CD14-positive monocyte (primary cell): ENCODE measurements at regions not wholly inside any gene's neighbourhood (a gene's known extent, or its start where the extent isn't known, plus 50 kb on each side); places are given as distances from the start of the nearest gene placed in this dataset.

Source experiments
- DNase-seq, 3 donors: peaks; one replicate each; pipeline ENCODE4 v3.0.0-alpha.2; 2011 to 2022
- H2AFZ ChIP-seq: 2 replicates; pipeline ENCODE4 v1.6.0; 2012; ENCODE audit warnings: mild to moderate bottlenecking, low read depth, low read length, inconsistent platforms; ENCODE audit not compliant: insufficient read depth, poor library complexity, severe bottlenecking
- H3K27ac ChIP-seq, 2 donors: 1 replicate in 1 of 2; 2 replicates in 1 of 2; pipeline ENCODE4 v1.5.1; 2012 to 2013; ENCODE audit warnings: low read length in 2 of 2, control low read depth in 1 of 2, inconsistent platforms in 1 of 2, low read depth in 1 of 2, mild to moderate bottlenecking in 1 of 2
- H3K27me3 ChIP-seq, 2 donors: one replicate each; pipeline versions ENCODE4 v1.6.0 to v1.6.1; 2011 to 2013; ENCODE audit warnings: low read length in 2 of 2; ENCODE audit not compliant: control insufficient read depth in 2 of 2, insufficient read depth in 2 of 2
- H3K36me3 ChIP-seq, 2 donors: replicated peaks in 1 of 2; 1 replicate in 1 of 2; 2 replicates in 1 of 2; pipeline versions ENCODE4 v1.5.1 to v1.6.1; 2012 to 2013; ENCODE audit warnings: low read length in 2 of 2, control low read depth in 1 of 2, inconsistent platforms in 1 of 2, mild to moderate bottlenecking in 1 of 2; ENCODE audit not compliant: insufficient read depth in 2 of 2, control insufficient read depth in 1 of 2
- H3K4me1 ChIP-seq, 2 donors: 1 replicate in 1 of 2; 2 replicates in 1 of 2; pipeline versions ENCODE4 v1.5.1 to v1.6.1; 2012 to 2013; ENCODE audit warnings: low read length in 2 of 2, control low read depth in 1 of 2, inconsistent platforms in 1 of 2, mild to moderate bottlenecking in 1 of 2, moderate library complexity in 1 of 2; ENCODE audit not compliant: insufficient read depth in 2 of 2, control insufficient read depth in 1 of 2
- H3K4me2 ChIP-seq: replicated peaks from 2 replicates; pipeline ENCODE3; 2012; ENCODE audit warnings: low read length, moderate library complexity, mild to moderate bottlenecking; ENCODE audit not compliant: poor library complexity, severe bottlenecking; ENCODE audit errors: extremely low read depth
- H3K4me3 ChIP-seq, 3 experiments: fragments of 200-600 bp in 1 of 3; sonication (generic) in 1 of 3; replicated peaks in 1 of 3; 1 replicate in 2 of 3; 2 replicates in 1 of 3; pipeline ENCODE4 v1.5.1; 2011 to 2013; ENCODE audit warnings: low read length in 3 of 3, mild to moderate bottlenecking in 3 of 3, control low read depth in 2 of 3, low read depth in 2 of 3, inconsistent platforms in 1 of 3, moderate library complexity in 1 of 3
- H3K79me2 ChIP-seq: 2 replicates; pipeline ENCODE4 v1.6.0; 2012; ENCODE audit warnings: mild to moderate bottlenecking, control low read depth, inconsistent platforms, low read length, moderate library complexity; ENCODE audit not compliant: insufficient read depth
- H3K9ac ChIP-seq: 2 replicates; pipeline ENCODE4 v1.6.0; 2017; ENCODE audit warnings: low read length, mild to moderate bottlenecking; ENCODE audit not compliant: insufficient read depth, poor library complexity, severe bottlenecking
- H3K9me3 ChIP-seq, 2 donors: replicated peaks in 1 of 2; 1 replicate in 1 of 2; 2 replicates in 1 of 2; pipeline versions ENCODE4 v1.5.1 to v1.6.1; 2012 to 2013; ENCODE audit warnings: low read length in 2 of 2, control low read depth in 1 of 2; ENCODE audit not compliant: control insufficient read depth in 1 of 2, insufficient read depth in 1 of 2
- H4K20me1 ChIP-seq: 2 replicates; pipeline ENCODE4 v1.6.0; 2012; ENCODE audit warnings: mild to moderate bottlenecking, low read length, control low read depth, moderate library complexity; ENCODE audit not compliant: insufficient read depth
- H3K27ac Mint-ChIP-seq, 7 donors: one replicate each; pipeline ENCODE4 v1.8.0; 2020; ENCODE audit warnings: mild to moderate bottlenecking in 7 of 7, mixed read lengths in 7 of 7, moderate library complexity in 6 of 7, inconsistent platforms in 2 of 7
- H3K27me3 Mint-ChIP-seq, 3 donors: one replicate each; pipeline ENCODE4 v1.8.0; 2021 to 2022; ENCODE audit warnings: low read depth in 3 of 3, mild to moderate bottlenecking in 3 of 3, mixed read lengths in 3 of 3, moderate library complexity in 3 of 3, inconsistent platforms in 1 of 3
- H3K36me3 Mint-ChIP-seq, 2 donors: one replicate each; pipeline ENCODE4 v1.8.0; 2020; ENCODE audit warnings: mixed read lengths in 2 of 2, inconsistent platforms in 1 of 2, mild to moderate bottlenecking in 1 of 2
- H3K4me1 Mint-ChIP-seq: one replicate; pipeline ENCODE4 v1.8.0; 2020; ENCODE audit warnings: mild to moderate bottlenecking, mixed read lengths
- H3K4me3 Mint-ChIP-seq, 2 donors: one replicate each; pipeline ENCODE4 v1.8.0; 2020; ENCODE audit warnings: mild to moderate bottlenecking in 2 of 2, mixed read lengths in 2 of 2, moderate library complexity in 1 of 2
- H3K9me3 Mint-ChIP-seq, 7 donors: one replicate each; pipeline ENCODE4 v1.8.0; 2020 to 2022; ENCODE audit warnings: mixed read lengths in 7 of 7, mild to moderate bottlenecking in 6 of 7, moderate library complexity in 6 of 7, inconsistent platforms in 2 of 7
- WGBS: methylation state at CpG from one replicate; pipeline ENCODE4 v1.1.5; 2013; ENCODE audit warnings: missing lambda C conversion rate; ENCODE audit not compliant: insufficient coverage; 5-methylcytosine and 5-hydroxymethylcytosine counted together
- intact Hi-C, 2 donors: fragments of 100-400 bp; cut with micrococcal nuclease; formaldehyde crosslinking; loops; one replicate each; pipeline versions ENCODE4 v1.15.0 to v1.15.1; 2023
- TF ChIP-seq, protein P1 (sequence below): fragments of 200-600 bp; IDR thresholded peaks from one replicate; pipeline ENCODE4 v1.8.0; 2022; ENCODE audit warnings: antibody characterized with exemption, mild to moderate bottlenecking

DNA sequence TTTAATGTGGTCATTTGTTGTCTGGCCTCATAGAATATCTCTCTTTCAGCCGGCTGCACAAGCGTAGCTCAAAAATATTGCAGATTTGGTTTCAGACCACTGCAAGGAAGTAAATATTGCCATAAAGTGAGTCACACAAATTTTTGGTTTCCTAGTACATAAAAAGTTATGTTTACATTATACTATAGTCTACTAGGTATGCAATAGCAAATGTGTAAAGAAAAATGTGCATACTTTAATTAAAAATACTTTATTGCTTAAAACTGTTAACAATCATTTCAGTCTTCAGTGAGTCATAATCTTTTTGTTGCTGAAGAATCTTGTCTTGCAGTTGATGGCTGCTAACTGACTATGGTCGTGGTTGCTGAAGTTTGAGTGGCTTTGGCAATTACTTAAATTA is 425.1 kb upstream of the ROBO1 start:
- TF ChIP-seq, protein P1, sequence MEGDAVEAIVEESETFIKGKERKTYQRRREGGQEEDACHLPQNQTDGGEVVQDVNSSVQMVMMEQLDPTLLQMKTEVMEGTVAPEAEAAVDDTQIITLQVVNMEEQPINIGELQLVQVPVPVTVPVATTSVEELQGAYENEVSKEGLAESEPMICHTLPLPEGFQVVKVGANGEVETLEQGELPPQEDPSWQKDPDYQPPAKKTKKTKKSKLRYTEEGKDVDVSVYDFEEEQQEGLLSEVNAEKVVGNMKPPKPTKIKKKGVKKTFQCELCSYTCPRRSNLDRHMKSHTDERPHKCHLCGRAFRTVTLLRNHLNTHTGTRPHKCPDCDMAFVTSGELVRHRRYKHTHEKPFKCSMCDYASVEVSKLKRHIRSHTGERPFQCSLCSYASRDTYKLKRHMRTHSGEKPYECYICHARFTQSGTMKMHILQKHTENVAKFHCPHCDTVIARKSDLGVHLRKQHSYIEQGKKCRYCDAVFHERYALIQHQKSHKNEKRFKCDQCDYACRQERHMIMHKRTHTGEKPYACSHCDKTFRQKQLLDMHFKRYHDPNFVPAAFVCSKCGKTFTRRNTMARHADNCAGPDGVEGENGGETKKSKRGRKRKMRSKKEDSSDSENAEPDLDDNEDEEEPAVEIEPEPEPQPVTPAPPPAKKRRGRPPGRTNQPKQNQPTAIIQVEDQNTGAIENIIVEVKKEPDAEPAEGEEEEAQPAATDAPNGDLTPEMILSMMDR = no peak
- no peaks in the 10 kb centered on the region for H3K27me3 Mint-ChIP-seq
- H2AFZ ChIP-seq = no peak overlapping the region
- no peaks in the 10 kb centered on the region for H3K79me2 ChIP-seq
- H3K9me3 ChIP-seq = peaks cover 0 to 7% of the 10 kb centered on the region in 2 donors
- H3K4me1 Mint-ChIP-seq = no peaks in the 10 kb centered on the region
- no peaks in the 10 kb centered on the region for H3K4me1 ChIP-seq
- no CpG with 5 or more reads among the region's 3 CpGs for WGBS
- H3K4me2 ChIP-seq = no peak overlapping the region
- H3K36me3 Mint-ChIP-seq = no peaks in the 10 kb centered on the region
- intact Hi-C loops = no loop called here
- no peaks in the 10 kb centered on the region for H3K27me3 ChIP-seq
- H3K9ac ChIP-seq = no peak overlapping the region
- no peak overlapping the region for H3K4me3 Mint-ChIP-seq
- no peak overlapping the region for H3K27ac Mint-ChIP-seq
- DNase-seq = no peak
- no peak overlapping the region for H3K27ac ChIP-seq
- no peaks in the 10 kb centered on the region for H3K36me3 ChIP-seq
- H4K20me1 ChIP-seq = no peaks in the 10 kb centered on the region
- H3K4me3 ChIP-seq = no peak overlapping the region
- peaks cover 0 to 9% (median 3%) of the 10 kb centered on the region in 7 donors for H3K9me3 Mint-ChIP-seq

DNA sequence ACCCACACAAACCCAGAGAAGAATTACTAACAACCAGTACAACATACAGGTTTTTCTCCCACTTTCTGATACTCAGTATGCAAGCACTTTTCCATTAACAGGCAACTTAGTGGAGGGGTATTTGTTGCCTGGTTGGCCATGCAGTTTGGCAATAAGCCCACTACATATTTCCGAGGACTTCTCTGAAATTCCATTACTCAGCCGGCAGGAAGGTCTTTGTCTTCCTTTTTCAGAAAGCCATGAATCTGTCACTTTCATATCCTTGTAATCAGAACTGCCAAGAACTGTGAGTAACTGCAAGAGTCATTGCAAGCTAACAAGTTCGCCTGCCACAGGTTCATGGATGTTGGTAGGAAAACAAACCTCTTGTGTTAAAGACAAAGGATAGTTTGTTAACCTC is 422.3 kb upstream of the ROBO1 start:
- Histone ChIP-seq H2AFZ (no peak overlapping the region), H3K79me2 (no peaks in the 10 kb centered on the region)
- WGBS = 0% methylated on average over 1 of the region's 3 CpGs

More for the DNA sequence above, 422.3 kb upstream of the ROBO1 start:
- H3K4me1 Mint-ChIP-seq = no peaks in the 10 kb centered on the region
- Histone ChIP-seq H3K36me3 (no peaks in the 10 kb centered on the region), H3K27me3 (no peaks in the 10 kb centered on the region), H3K27ac (no peak overlapping the region), H3K4me2 (no peak overlapping the region), H4K20me1 (no peaks in the 10 kb centered on the region), H3K9ac (no peak overlapping the region), H3K9me3 (peaks cover 0 to 5% of the 10 kb centered on the region in 2 donors), H3K4me1 (no peaks in the 10 kb centered on the region), H3K4me3 (no peak overlapping the region)
- H3K27ac Mint-ChIP-seq = no peak overlapping the region
- TF ChIP-seq, protein P1 = no peak
- H3K9me3 Mint-ChIP-seq = peaks cover 0 to 4% (median 0%) of the 10 kb centered on the region in 7 donors
- no peak overlapping the region for H3K4me3 Mint-ChIP-seq
- no peak for DNase-seq
- no peaks in the 10 kb centered on the region for H3K36me3 Mint-ChIP-seq
- H3K27me3 Mint-ChIP-seq = no peaks in the 10 kb centered on the region
- intact Hi-C loops = no loop called here
